Neural progenitor cell (in vitro differentiated cells): ENCODE measurements at regions not wholly inside any gene's neighbourhood (a gene's known extent, or its start where the extent isn't known, plus 50 kb on each side); places are given as distances from the start of the nearest gene placed in this dataset.

Experiments used
- DNase-seq: peaks from one replicate; pipeline ENCODE4 v3.0.0-alpha.2; 2016; ENCODE audit warnings: low spot score
- H2AFZ ChIP-seq: fragments of 200-600 bp; sonication (generic); replicated peaks from 2 replicates; pipeline ENCODE4 v1.6.1; 2016; ENCODE audit warnings: antibody characterized with exemption
- H3F3A ChIP-seq: fragments of 200-600 bp; sonication (generic); 2 replicates; pipeline ENCODE4 v1.6.1; 2016; ENCODE audit warnings: antibody characterized with exemption, low read depth
- H3K27ac ChIP-seq: fragments of 200-600 bp; sonication (generic); 2 replicates; pipeline ENCODE4 v1.5.1; 2016; ENCODE audit warnings: mild to moderate bottlenecking
- H3K27me3 ChIP-seq: fragments of 200-600 bp; sonication (generic); 2 replicates; pipeline ENCODE4 v1.6.1; 2016; ENCODE audit warnings: mild to moderate bottlenecking, moderate library complexity
- H3K36me3 ChIP-seq: fragments of 200-600 bp; sonication (generic); 2 replicates; pipeline ENCODE4 v1.5.1; 2016
- H3K4me1 ChIP-seq: fragments of 200-600 bp; sonication (generic); 2 replicates; pipeline ENCODE4 v1.6.1; 2016; ENCODE audit warnings: mixed run types
- H3K4me2 ChIP-seq: fragments of 200-600 bp; sonication (generic); 2 replicates; pipeline ENCODE4 v1.6.1; 2016
- H3K4me3 ChIP-seq: fragments of 200-600 bp; sonication (generic); 2 replicates; pipeline ENCODE4 v1.5.1; 2016
- H3K79me2 ChIP-seq: fragments of 200-600 bp; sonication (generic); 2 replicates; pipeline ENCODE4 v1.6.1; 2016; ENCODE audit warnings: low read depth
- H3K9ac ChIP-seq: fragments of 200-600 bp; sonication (generic); 2 replicates; pipeline ENCODE4 v1.6.1; 2016
- H3K9me3 ChIP-seq: fragments of 200-600 bp; sonication (generic); 2 replicates; pipeline ENCODE4 v1.5.1; 2016; ENCODE audit warnings: low read depth
- H4K20me1 ChIP-seq: fragments of 200-600 bp; sonication (generic); 2 replicates; pipeline ENCODE4 v1.6.1; 2016; ENCODE audit warnings: low read depth
- H3K27ac Mint-ChIP-seq: 3 replicates; pipeline ENCODE4 v1.8.0; 2021; ENCODE audit warnings: mixed read lengths
- H3K27me3 Mint-ChIP-seq: 2 replicates; pipeline ENCODE4 v1.8.0; 2022; ENCODE audit warnings: low read depth, mild to moderate bottlenecking, inconsistent platforms, moderate library complexity, mixed read lengths; ENCODE audit not compliant: insufficient read depth
- H3K36me3 Mint-ChIP-seq: 3 replicates; pipeline ENCODE4 v1.8.0; 2021; ENCODE audit warnings: mixed read lengths
- H3K4me1 Mint-ChIP-seq: 3 replicates; pipeline ENCODE4 v1.8.0; 2021; ENCODE audit warnings: mixed read lengths
- H3K4me3 Mint-ChIP-seq: 3 replicates; pipeline ENCODE4 v1.8.0; 2021; ENCODE audit warnings: mild to moderate bottlenecking, moderate library complexity, mixed read lengths
- H3K9me3 Mint-ChIP-seq: 3 replicates; pipeline ENCODE4 v1.8.0; 2020; ENCODE audit warnings: mixed read lengths
- EZH2 ChIP-seq: fragments of 200-600 bp; sonication (generic); IDR thresholded peaks from 2 replicates; pipeline ENCODE4 v1.6.1; 2017; ENCODE audit warnings: antibody characterized with exemption, mild to moderate bottlenecking, moderate library complexity
- EZH2phosphoT487 ChIP-seq: fragments of 200-600 bp; sonication (generic); IDR thresholded peaks from 2 replicates; pipeline ENCODE4 v1.6.1; 2017; ENCODE audit warnings: antibody characterized with exemption
- TF ChIP-seq, protein P1 (sequence below): fragments of 200-600 bp; sonication (generic); IDR thresholded peaks from 2 replicates; pipeline ENCODE4 v1.5.1; 2017; ENCODE audit warnings: antibody characterized with exemption, mild to moderate bottlenecking

DNA sequence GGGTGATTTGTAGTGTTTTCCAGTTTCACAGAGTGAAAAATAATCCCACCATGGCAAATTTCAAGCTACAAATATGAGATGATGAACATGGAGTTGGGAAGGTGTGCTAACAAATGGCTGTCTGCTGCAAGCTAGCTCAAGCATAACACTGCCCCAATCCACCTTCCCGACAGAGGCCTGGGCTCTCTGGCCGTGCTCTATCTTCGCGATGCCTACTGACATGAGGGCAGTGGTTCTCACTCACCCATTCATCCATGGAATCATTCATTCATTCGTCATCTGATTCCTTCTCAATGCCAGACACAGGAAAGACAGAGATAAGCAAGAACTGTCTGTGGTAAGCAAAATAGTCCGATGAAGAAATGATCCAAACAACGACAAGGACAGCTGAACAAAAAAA lies 65.4 kb downstream of the ZNF467 start:
- peaks cover 40% of the 10 kb centered on the region for H3K9me3 Mint-ChIP-seq
- H3K27me3 ChIP-seq, result no peaks in the 10 kb centered on the region
- no peak overlapping the region for H3K4me3 Mint-ChIP-seq
- H3K36me3 ChIP-seq, result peaks cover 8% of the 10 kb centered on the region
- TF ChIP-seq, protein P1, sequence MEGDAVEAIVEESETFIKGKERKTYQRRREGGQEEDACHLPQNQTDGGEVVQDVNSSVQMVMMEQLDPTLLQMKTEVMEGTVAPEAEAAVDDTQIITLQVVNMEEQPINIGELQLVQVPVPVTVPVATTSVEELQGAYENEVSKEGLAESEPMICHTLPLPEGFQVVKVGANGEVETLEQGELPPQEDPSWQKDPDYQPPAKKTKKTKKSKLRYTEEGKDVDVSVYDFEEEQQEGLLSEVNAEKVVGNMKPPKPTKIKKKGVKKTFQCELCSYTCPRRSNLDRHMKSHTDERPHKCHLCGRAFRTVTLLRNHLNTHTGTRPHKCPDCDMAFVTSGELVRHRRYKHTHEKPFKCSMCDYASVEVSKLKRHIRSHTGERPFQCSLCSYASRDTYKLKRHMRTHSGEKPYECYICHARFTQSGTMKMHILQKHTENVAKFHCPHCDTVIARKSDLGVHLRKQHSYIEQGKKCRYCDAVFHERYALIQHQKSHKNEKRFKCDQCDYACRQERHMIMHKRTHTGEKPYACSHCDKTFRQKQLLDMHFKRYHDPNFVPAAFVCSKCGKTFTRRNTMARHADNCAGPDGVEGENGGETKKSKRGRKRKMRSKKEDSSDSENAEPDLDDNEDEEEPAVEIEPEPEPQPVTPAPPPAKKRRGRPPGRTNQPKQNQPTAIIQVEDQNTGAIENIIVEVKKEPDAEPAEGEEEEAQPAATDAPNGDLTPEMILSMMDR, result no peak
- no peak for TF ChIP-seq EZH2
- no peak for TF ChIP-seq EZH2phosphoT487
- peaks cover 3% of the 10 kb centered on the region for H3K36me3 Mint-ChIP-seq
- H3K4me2 ChIP-seq, result no peak overlapping the region
- no peak overlapping the region for H3K27ac ChIP-seq
- H3K4me3 ChIP-seq, result no peak overlapping the region
- no peak overlapping the region for H3K27ac Mint-ChIP-seq
- H3K4me1 ChIP-seq, result no peaks in the 10 kb centered on the region
- no peaks in the 10 kb centered on the region for H4K20me1 ChIP-seq
- peaks cover 8% of the 10 kb centered on the region for H3K27me3 Mint-ChIP-seq
- H3K9me3 ChIP-seq, result peaks cover 18% of the 10 kb centered on the region
- no peak for DNase-seq
- H3K9ac ChIP-seq, result no peak overlapping the region
- no peaks in the 10 kb centered on the region for H3K79me2 ChIP-seq
- H2AFZ ChIP-seq, result no peak overlapping the region
- no peaks in the 10 kb centered on the region for H3K4me1 Mint-ChIP-seq
- no peaks in the 10 kb centered on the region for H3F3A ChIP-seq

DNA sequence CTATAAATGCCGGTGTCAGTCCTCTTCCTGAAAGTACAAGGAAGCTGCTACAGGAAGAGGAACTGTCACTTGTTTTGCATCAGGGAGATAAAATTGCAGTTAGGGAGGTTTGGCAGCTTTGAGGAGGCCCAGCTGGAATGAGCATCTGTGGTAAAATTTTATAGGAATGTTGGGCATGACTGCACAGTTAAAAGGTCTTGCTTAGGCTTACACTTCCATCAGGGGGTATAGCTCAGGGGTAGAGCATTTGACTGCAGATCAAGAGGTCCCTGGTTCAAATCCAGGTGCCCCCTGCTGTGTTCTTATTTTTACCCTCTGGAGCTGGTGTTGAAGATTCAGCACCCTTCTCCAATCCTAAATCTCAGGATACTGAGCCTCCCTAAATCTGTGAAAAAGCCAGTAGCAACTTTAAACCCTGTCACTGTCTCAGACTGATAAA lies 65.9 kb downstream of the ZNF467 start:
- H3K79me2 ChIP-seq, result no peaks in the 10 kb centered on the region
- H3K4me1 Mint-ChIP-seq, result no peaks in the 10 kb centered on the region
- no peaks in the 10 kb centered on the region for H3F3A ChIP-seq
- H3K9me3 ChIP-seq, result peaks cover 18% of the 10 kb centered on the region
- no peaks in the 10 kb centered on the region for H4K20me1 ChIP-seq
- no peak overlapping the region for H3K4me3 ChIP-seq
- H3K27ac ChIP-seq, result no peak overlapping the region
- no peaks in the 10 kb centered on the region for H3K27me3 ChIP-seq
- H3K9ac ChIP-seq, result no peak overlapping the region
- peaks cover 8% of the 10 kb centered on the region for H3K36me3 ChIP-seq
- no peak overlapping the region for H3K4me3 Mint-ChIP-seq
- no peak for TF ChIP-seq EZH2phosphoT487
- TF ChIP-seq, protein P1, result no peak
- no peak for TF ChIP-seq EZH2
- H3K4me2 ChIP-seq, result no peak overlapping the region
- DNase-seq, result no peak
- H2AFZ ChIP-seq, result no peak overlapping the region
- peaks cover 4% of the 10 kb centered on the region for H3K27me3 Mint-ChIP-seq
- no peak overlapping the region for H3K27ac Mint-ChIP-seq
- H3K9me3 Mint-ChIP-seq, result peaks cover 34% of the 10 kb centered on the region
- H3K4me1 ChIP-seq, result no peaks in the 10 kb centered on the region
- H3K36me3 Mint-ChIP-seq, result peaks cover 3% of the 10 kb centered on the region

GRCh38 chr7:149706398-149706797 lies 67.0 kb downstream of the ZNF467 start:
- H3K4me1 Mint-ChIP-seq, result no peaks in the 10 kb centered on the region
- TF ChIP-seq EZH2 (no peak), EZH2phosphoT487 (no peak)
- TF ChIP-seq, protein P1, result no peak
- peaks cover 25% of the 10 kb centered on the region for H3K9me3 Mint-ChIP-seq
- peaks cover 3% of the 10 kb centered on the region for H3K36me3 ChIP-seq
- no peak overlapping the region for H3K4me3 Mint-ChIP-seq
- no peaks in the 10 kb centered on the region for H3F3A ChIP-seq
- H3K9me3 ChIP-seq, result peaks cover 12% of the 10 kb centered on the region
- no peaks in the 10 kb centered on the region for H3K27me3 ChIP-seq
- H3K4me3 ChIP-seq, result no peak overlapping the region
- peaks cover 3% of the 10 kb centered on the region for H3K36me3 Mint-ChIP-seq
- no peak overlapping the region for H3K27ac ChIP-seq
- no peaks in the 10 kb centered on the region for H3K4me1 ChIP-seq
- no peak overlapping the region for H3K9ac ChIP-seq
- no peaks in the 10 kb centered on the region for H3K79me2 ChIP-seq
- no peak overlapping the region for H3K4me2 ChIP-seq
- H4K20me1 ChIP-seq, result no peaks in the 10 kb centered on the region
- DNase-seq, result no peak
- no peak overlapping the region for H3K27ac Mint-ChIP-seq
- no peak overlapping the region for H2AFZ ChIP-seq
- H3K27me3 Mint-ChIP-seq, result peaks cover 4% of the 10 kb centered on the region
